ENCODE measurements at regions not wholly inside any gene's neighbourhood (a gene's known extent, or its start where the extent isn't known, plus 50 kb on each side); places are given as distances from the start of the nearest gene placed in this dataset.

DNA sequence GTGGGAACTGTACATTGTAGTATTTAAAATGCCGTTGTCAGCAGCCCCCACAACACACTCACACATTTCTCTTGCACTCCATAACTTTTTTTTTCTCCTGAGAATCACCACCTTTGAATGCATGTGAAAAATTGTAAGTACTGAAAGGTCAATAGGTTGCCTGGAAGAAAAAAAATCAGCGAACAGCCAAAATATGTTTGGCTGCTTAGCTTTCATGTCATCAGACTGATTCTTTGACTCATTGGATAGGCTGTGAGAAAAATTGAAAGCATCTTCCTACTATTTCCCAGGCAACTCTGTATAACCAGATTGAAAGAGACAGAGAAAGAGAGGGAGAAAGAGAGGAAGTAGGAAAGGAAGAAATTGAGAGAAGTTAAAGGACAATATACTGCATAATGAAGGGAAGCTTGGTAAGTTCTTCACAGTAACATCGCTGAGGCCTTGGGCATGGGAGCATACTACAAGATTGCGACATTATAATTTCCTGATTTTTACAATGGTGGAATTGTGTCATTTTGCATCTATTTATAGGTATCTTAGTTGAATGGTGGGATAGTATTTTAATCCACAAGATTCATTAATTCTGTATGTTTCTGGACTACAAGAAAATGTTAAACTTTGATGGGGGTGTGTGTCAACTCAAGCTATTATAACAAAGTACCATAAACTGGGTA, 249.3 kb upstream of the KCND2 start:
- peak; percentile 52 for DNase-seq (ENCODE audit: low read depth)
- H3K4me3 ChIP-seq (ENCODE audit: low read depth, low read length): no peak overlapping the region
- TF ChIP-seq, protein P1, sequence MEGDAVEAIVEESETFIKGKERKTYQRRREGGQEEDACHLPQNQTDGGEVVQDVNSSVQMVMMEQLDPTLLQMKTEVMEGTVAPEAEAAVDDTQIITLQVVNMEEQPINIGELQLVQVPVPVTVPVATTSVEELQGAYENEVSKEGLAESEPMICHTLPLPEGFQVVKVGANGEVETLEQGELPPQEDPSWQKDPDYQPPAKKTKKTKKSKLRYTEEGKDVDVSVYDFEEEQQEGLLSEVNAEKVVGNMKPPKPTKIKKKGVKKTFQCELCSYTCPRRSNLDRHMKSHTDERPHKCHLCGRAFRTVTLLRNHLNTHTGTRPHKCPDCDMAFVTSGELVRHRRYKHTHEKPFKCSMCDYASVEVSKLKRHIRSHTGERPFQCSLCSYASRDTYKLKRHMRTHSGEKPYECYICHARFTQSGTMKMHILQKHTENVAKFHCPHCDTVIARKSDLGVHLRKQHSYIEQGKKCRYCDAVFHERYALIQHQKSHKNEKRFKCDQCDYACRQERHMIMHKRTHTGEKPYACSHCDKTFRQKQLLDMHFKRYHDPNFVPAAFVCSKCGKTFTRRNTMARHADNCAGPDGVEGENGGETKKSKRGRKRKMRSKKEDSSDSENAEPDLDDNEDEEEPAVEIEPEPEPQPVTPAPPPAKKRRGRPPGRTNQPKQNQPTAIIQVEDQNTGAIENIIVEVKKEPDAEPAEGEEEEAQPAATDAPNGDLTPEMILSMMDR (conservative IDR thresholded peaks at IDR 0.05; ENCODE audit: low read depth, low read length): no peak

DNA sequence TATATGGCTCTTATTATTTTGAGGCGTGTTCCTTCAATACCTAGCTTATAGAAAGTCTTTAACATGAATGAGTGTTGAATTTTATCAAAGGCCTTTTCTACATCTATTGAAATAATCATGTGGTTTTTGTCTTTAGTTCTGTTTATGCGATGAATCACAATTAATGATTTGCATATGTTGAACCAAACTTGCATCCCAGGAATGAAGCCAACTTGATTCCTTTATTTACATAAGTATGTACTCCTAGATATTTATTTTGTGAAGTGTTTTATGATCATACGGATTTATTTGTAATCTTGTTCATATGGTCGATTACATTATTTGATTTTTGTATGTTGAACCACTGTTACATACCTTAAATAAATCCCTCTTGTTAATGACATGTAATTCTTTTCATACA, 244.3 kb upstream of the KCND2 start:
- no peak for DNase-seq (ENCODE audit: low read depth)
- TF ChIP-seq, protein P1 (conservative IDR thresholded peaks at IDR 0.05; ENCODE audit: low read depth, low read length): no peak
- no peak overlapping the region for H3K4me3 ChIP-seq (ENCODE audit: low read depth, low read length)

GRCh38 chr7:120030876-120031275, 242.1 kb upstream of the KCND2 start:
- TF ChIP-seq, protein P1 (conservative IDR thresholded peaks at IDR 0.05; ENCODE audit: low read depth, low read length): no peak
- DNase-seq (ENCODE audit: low read depth): no peak
- H3K4me3 ChIP-seq (ENCODE audit: low read depth, low read length): no peak overlapping the region

DNA sequence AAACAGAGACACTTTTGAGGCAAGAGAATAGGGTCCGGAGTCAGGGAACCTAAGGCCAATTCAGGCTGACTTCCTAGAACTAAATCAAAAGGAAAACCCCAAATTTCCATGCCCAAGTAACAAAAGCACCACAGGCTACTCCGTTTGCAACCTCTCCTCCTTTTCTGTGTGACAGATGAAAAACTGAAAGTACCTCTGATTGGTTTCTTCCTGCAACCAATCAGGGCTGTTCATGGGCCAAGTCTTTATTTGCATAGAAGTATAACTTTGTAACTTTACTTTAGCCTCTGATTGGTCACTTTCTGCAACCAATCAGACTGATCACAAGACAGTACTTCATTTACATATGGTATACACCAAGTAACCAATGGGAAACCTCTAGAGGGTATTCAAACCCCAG, 239.9 kb upstream of the KCND2 start:
- H3K4me3 ChIP-seq (ENCODE audit: low read depth, low read length): no peak overlapping the region
- TF ChIP-seq, protein P1 (conservative IDR thresholded peaks at IDR 0.05; ENCODE audit: low read depth, low read length): no peak
- peak; percentile 67 for DNase-seq (ENCODE audit: low read depth)

- TF ChIP-seq, protein P1 (conservative IDR thresholded peaks at IDR 0.05; ENCODE audit: low read depth, low read length): no peak
- H3K4me3 ChIP-seq (ENCODE audit: low read depth, low read length): no peak overlapping the region
- no peak for DNase-seq (ENCODE audit: low read depth)
Observed at GRCh38 chr7:120039138-120039537, 233.8 kb upstream of the KCND2 start.

DNA sequence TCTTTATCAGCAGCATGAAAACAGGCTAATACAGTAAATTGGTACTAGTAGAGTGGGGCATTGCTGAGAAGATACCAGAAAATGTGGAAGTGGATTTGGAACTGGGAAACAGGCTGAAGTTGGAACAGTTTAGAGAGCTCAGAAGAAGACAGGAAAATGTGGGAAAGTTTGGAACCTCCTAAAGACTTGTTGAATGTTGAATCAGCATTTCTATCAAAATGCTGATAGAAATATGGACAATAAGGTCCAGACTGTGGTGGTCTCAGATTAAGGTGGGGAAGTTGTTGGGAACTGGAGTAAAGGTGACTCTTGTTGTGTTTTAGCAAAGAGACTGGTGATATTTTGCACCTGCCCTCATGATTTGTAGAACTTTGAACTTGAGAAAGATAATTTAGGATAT, 231.2 kb upstream of the KCND2 start:
- TF ChIP-seq, protein P1 (conservative IDR thresholded peaks at IDR 0.05; ENCODE audit: low read depth, low read length): no peak
- H3K4me3 ChIP-seq (ENCODE audit: low read depth, low read length): no peak overlapping the region
- no peak for DNase-seq (ENCODE audit: low read depth)

GRCh38 chr7:120043250-120043649, 229.7 kb upstream of the KCND2 start:
- TF ChIP-seq, protein P1 (conservative IDR thresholded peaks at IDR 0.05; ENCODE audit: low read depth, low read length): no peak
- DNase-seq (ENCODE audit: low read depth): peak; percentile 80

More at GRCh38 chr7:120043250-120043649, 229.7 kb upstream of the KCND2 start:
- H3K4me3 ChIP-seq (ENCODE audit: low read depth, low read length): no peak overlapping the region

All from choroid plexus epithelial cell (primary cell).